OCI-LY7 (cell line): ENCODE measurements at regions not wholly inside any gene's neighbourhood (a gene's known extent, or its start where the extent isn't known, plus 50 kb on each side); places are given as distances from the start of the nearest gene placed in this dataset.
"Not testable (repeated sequence)": the region's sequence is repeated elsewhere in the genome, so short reads cannot be mapped to it uniquely, and the experiment has no call there.

Experiments used
- BruUV-seq: library from RNA; stranded (reverse); fragments of 400-500 nt; replicated peaks from 2 replicates; lab custom pipeline; 2021; lab: Mats Ljungman, UMichigan
- CTCF ChIA-PET: fragments of 300-600 bp; sonication (Branson Sonifier 250); formaldehyde crosslinking; loops from one replicate; lab custom pipeline; 2022; ENCODE audit warnings: antibody characterized with exemption; ENCODE audit not compliant: unreplicated experiment; lab: Charles Lee
- POLR2A ChIA-PET: fragments of 300-600 bp; sonication (Branson Sonifier 250); formaldehyde crosslinking; loops from one replicate; lab custom pipeline; 2022; ENCODE audit warnings: antibody characterized with exemption; lab: Charles Lee
- DNase-seq: peaks from one replicate; pipeline ENCODE4 v3.0.0-alpha.2; 2015; ENCODE audit warnings: low spot score
- H2AFZ ChIP-seq: fragments of 200-600 bp; sonication (generic), shearing (Covaris generic); 2 replicates; pipeline ENCODE4 v1.6.1; 2014; ENCODE audit warnings: mild to moderate bottlenecking, antibody characterized with exemption, low read length, moderate library complexity
- H3K27ac ChIP-seq: fragments of 200-600 bp; sonication (generic); 2 replicates; pipeline ENCODE4 v1.5.1; 2014; ENCODE audit warnings: mixed run types, low read depth, mild to moderate bottlenecking, moderate library complexity, low read length, inconsistent platforms; ENCODE audit not compliant: poor library complexity, severe bottlenecking
- H3K36me3 ChIP-seq: fragments of 200-600 bp; sonication (generic); 2 replicates; pipeline ENCODE4 v1.6.1; 2014; ENCODE audit warnings: mild to moderate bottlenecking, antibody characterized with exemption, low read length, moderate library complexity, mixed read lengths; ENCODE audit not compliant: insufficient read depth
- H3K4me1 ChIP-seq: fragments of 200-600 bp; sonication (generic); 2 replicates; pipeline ENCODE4 v1.5.1; 2014; ENCODE audit warnings: mild to moderate bottlenecking, low read length; ENCODE audit not compliant: insufficient read depth, poor library complexity, severe bottlenecking
- H3K4me2 ChIP-seq: fragments of 200-600 bp; sonication (generic); 2 replicates; pipeline ENCODE4 v1.6.1; 2014; ENCODE audit warnings: mild to moderate bottlenecking, low read length
- H3K4me3 ChIP-seq: fragments of 200-600 bp; sonication (generic); 2 replicates; pipeline ENCODE4 v1.5.1; 2014; ENCODE audit warnings: mild to moderate bottlenecking, low read depth, low read length; ENCODE audit not compliant: poor library complexity, severe bottlenecking
- H3K79me2 ChIP-seq: fragments of 200-600 bp; sonication (generic); 2 replicates; pipeline ENCODE4 v1.6.1; 2016; ENCODE audit warnings: low read depth, mild to moderate bottlenecking, low read length, moderate library complexity, mixed read lengths; ENCODE audit not compliant: insufficient read depth
- H3K9me2 ChIP-seq: fragments of 200-600 bp; sonication (generic); 2 replicates; pipeline ENCODE4 v1.6.1; 2016; ENCODE audit warnings: mild to moderate bottlenecking, low read length, mixed read lengths; ENCODE audit not compliant: insufficient read depth
- H3K9me3 ChIP-seq: fragments of 200-600 bp; sonication (generic); 2 replicates; pipeline ENCODE4 v1.6.1; 2014; ENCODE audit warnings: mild to moderate bottlenecking, mixed run types, low read length, mixed read lengths
- H4K20me1 ChIP-seq: fragments of 200-600 bp; sonication (generic); 2 replicates; pipeline ENCODE4 v1.6.1; 2014; ENCODE audit warnings: mild to moderate bottlenecking, antibody characterized with exemption, low read length, moderate library complexity, mixed read lengths; ENCODE audit not compliant: insufficient read depth
- CTCF ChIP-seq: fragments of 200-600 bp; sonication (generic); conservative IDR thresholded peaks from 2 replicates; pipeline ENCODE4 v1.5.1; 2014; ENCODE audit warnings: mild to moderate bottlenecking, antibody characterized with exemption, low read length, moderate library complexity, mixed read lengths
- EZH2phosphoT487 ChIP-seq: fragments of 200-600 bp; sonication (generic); IDR thresholded peaks from 2 replicates; pipeline ENCODE4 v1.6.1; 2018; ENCODE audit warnings: low read depth, borderline replicate concordance, mild to moderate bottlenecking, mixed run types, antibody characterized with exemption, low read length, moderate library complexity, mixed read lengths
- intact Hi-C: fragments of 100-400 bp; cut with micrococcal nuclease; formaldehyde crosslinking; loops from one replicate; pipeline ENCODE4 v1.10.0; 2022; ENCODE audit not compliant: unreplicated experiment

- H3K9me2 ChIP-seq, POLR2A ChIA-PET, intact Hi-C loops, H3K4me2 ChIP-seq, CTCF ChIA-PET, H3K27ac ChIP-seq, BruUV-seq, H3K79me2 ChIP-seq, DNase-seq, H3K4me3 ChIP-seq, H3K36me3 ChIP-seq, H3K4me1 ChIP-seq, H2AFZ ChIP-seq, H3K9me3 ChIP-seq, H4K20me1 ChIP-seq: not testable (repeated sequence)
These were observed 81.7 kb upstream of the PRL start for GRCh38 chr6:22378536-22378935.

GRCh38 chr6:22380236-22380635 is 83.4 kb upstream of the PRL start:
- Histone ChIP-seq H2AFZ (no peak overlapping the region), H3K9me3 (no peaks in the 10 kb centered on the region), H3K4me2 (no peak overlapping the region), H3K4me1 (no peaks in the 10 kb centered on the region), H3K36me3 (no peaks in the 10 kb centered on the region), H3K4me3 (no peak overlapping the region), H3K79me2 (no peaks in the 10 kb centered on the region), H3K9me2 (no peaks in the 10 kb centered on the region), H4K20me1 (no peaks in the 10 kb centered on the region), H3K27ac (no peak overlapping the region)
- intact Hi-C loops = no loop called here
- DNase-seq = no peak
- no peak for TF ChIP-seq EZH2phosphoT487
- no peak for TF ChIP-seq CTCF
- no TSS peak for BruUV-seq
- POLR2A ChIA-PET = interaction anchor here (0.7 kb wide), 1 partner anchor 955 kb away, joined by 5 read pairs; no protein-coding TSS in a partner anchor
- CTCF ChIA-PET = no interaction called here

GRCh38 chr6:22381845-22382544 is 85.2 kb upstream of the PRL start:
- H3K9me2 ChIP-seq = no peaks in the 10 kb centered on the region
- H3K36me3 ChIP-seq = no peaks in the 10 kb centered on the region
- H3K79me2 ChIP-seq = no peaks in the 10 kb centered on the region
- BruUV-seq = no TSS peak
- intact Hi-C loops = no loop called here
- H3K4me3 ChIP-seq = no peak overlapping the region
- TF ChIP-seq EZH2phosphoT487 (no peak), CTCF (no peak)
- POLR2A ChIA-PET = no interaction called here
- DNase-seq = no peak
- H4K20me1 ChIP-seq = no peaks in the 10 kb centered on the region
- H3K27ac ChIP-seq = no peak overlapping the region
- H3K4me2 ChIP-seq = no peak overlapping the region
- H2AFZ ChIP-seq = no peak overlapping the region
- CTCF ChIA-PET = no interaction called here
- H3K9me3 ChIP-seq = no peaks in the 10 kb centered on the region
- no peaks in the 10 kb centered on the region for H3K4me1 ChIP-seq
